Nephron progenitor cell (in vitro differentiated cells): ENCODE measurements at regions not wholly inside any gene's neighbourhood (a gene's known extent, or its start where the extent isn't known, plus 50 kb on each side); places are given as distances from the start of the nearest gene placed in this dataset.

Experiments used
- DNase-seq: peaks from one replicate; pipeline ENCODE4 v3.0.0; 2021
- H3K27ac Mint-ChIP-seq: 2 replicates; pipeline ENCODE4 v1.8.0; 2021; ENCODE audit warnings: mild to moderate bottlenecking, moderate library complexity, mixed read lengths
- H3K27me3 Mint-ChIP-seq: 2 replicates; pipeline ENCODE4 v1.8.0; 2021; ENCODE audit warnings: mild to moderate bottlenecking, low read depth, mixed read lengths; ENCODE audit not compliant: poor library complexity
- H3K36me3 Mint-ChIP-seq: 2 replicates; pipeline ENCODE4 v1.8.0; 2021; ENCODE audit warnings: low read depth, mixed read lengths
- H3K4me1 Mint-ChIP-seq: 2 replicates; pipeline ENCODE4 v1.8.0; 2021; ENCODE audit warnings: mixed read lengths
- H3K4me3 Mint-ChIP-seq: 2 replicates; pipeline ENCODE4 v1.8.0; 2021; ENCODE audit warnings: mild to moderate bottlenecking, moderate library complexity, mixed read lengths
- H3K9me3 Mint-ChIP-seq: 2 replicates; pipeline ENCODE4 v1.8.0; 2021; ENCODE audit warnings: mild to moderate bottlenecking, moderate library complexity, mixed read lengths
- CTCF ChIP-seq: fragments of 200-600 bp; sonication (generic); IDR thresholded peaks from 2 replicates; pipeline ENCODE4 v1.5.0; 2021; ENCODE audit warnings: antibody characterized with exemption

DNA sequence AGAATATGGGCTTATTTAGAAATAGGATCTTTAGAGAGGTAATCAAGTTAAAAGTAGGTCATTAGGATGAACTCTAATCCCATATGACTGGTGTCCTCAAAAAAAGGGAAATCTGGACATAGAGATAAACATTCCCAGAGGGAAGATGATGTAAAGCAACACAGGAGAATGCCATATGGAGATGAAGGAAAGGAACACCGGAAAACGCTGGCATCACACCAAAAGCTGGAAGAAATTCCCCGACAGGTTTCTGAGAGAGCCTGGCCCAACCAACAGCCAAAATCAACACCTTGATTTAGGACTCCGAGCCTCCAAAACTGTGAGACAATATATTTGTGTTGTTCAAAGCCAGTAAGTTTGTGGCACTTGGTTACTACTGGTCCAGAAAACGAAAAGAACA is 296.7 kb downstream of the DSEL start:
- no peak overlapping the region for H3K4me3 Mint-ChIP-seq
- DNase-seq: no peak
- no peak overlapping the region for H3K27ac Mint-ChIP-seq
- H3K27me3 Mint-ChIP-seq: no peaks in the 10 kb centered on the region
- H3K4me1 Mint-ChIP-seq: no peaks in the 10 kb centered on the region
- no peaks in the 10 kb centered on the region for H3K36me3 Mint-ChIP-seq
- H3K9me3 Mint-ChIP-seq: no peaks in the 10 kb centered on the region
- no peak for TF ChIP-seq CTCF

- Mint-ChIP-seq H3K27me3 (no peaks in the 10 kb centered on the region), H3K36me3 (no peaks in the 10 kb centered on the region), H3K27ac (no peak overlapping the region), H3K4me3 (no peak overlapping the region), H3K4me1 (no peaks in the 10 kb centered on the region), H3K9me3 (no peaks in the 10 kb centered on the region)
- no peak for TF ChIP-seq CTCF
- no peak for DNase-seq
Measured at GRCh38 chr18:67218556-67218955, 298.0 kb downstream of the DSEL start.

GRCh38 chr18:67217551-67218166 is 298.9 kb downstream of the DSEL start:
- Mint-ChIP-seq H3K27me3 (no peaks in the 10 kb centered on the region), H3K4me1 (no peaks in the 10 kb centered on the region), H3K9me3 (no peaks in the 10 kb centered on the region), H3K4me3 (no peak overlapping the region), H3K36me3 (no peaks in the 10 kb centered on the region), H3K27ac (no peak overlapping the region)
- DNase-seq: peak; percentile 61
- TF ChIP-seq CTCF: peak; percentile 78

DNA sequence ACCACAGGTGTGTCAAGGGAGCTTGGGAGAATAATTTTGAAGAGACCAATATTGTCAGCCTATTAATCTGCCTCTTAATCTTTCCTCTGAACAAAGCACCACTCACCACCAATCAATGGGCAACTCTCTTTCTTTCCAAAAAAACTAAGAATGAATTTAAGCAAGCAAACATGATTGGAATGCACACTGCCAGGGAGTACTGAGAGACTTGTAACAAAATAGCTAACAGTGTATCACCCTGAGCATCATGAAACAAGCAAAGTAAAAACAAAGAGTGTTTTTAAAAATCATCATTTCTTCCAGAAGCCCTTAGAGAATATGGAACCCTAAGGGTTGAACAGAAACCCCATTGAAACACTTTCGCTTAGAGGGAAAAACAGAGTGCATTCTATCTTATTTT is 299.7 kb downstream of the DSEL start:
- H3K4me3 Mint-ChIP-seq: no peak overlapping the region
- DNase-seq: no peak
- H3K27ac Mint-ChIP-seq: no peak overlapping the region
- no peaks in the 10 kb centered on the region for H3K36me3 Mint-ChIP-seq
- no peaks in the 10 kb centered on the region for H3K27me3 Mint-ChIP-seq
- no peaks in the 10 kb centered on the region for H3K4me1 Mint-ChIP-seq
- TF ChIP-seq CTCF: no peak
- H3K9me3 Mint-ChIP-seq: no peaks in the 10 kb centered on the region

DNA sequence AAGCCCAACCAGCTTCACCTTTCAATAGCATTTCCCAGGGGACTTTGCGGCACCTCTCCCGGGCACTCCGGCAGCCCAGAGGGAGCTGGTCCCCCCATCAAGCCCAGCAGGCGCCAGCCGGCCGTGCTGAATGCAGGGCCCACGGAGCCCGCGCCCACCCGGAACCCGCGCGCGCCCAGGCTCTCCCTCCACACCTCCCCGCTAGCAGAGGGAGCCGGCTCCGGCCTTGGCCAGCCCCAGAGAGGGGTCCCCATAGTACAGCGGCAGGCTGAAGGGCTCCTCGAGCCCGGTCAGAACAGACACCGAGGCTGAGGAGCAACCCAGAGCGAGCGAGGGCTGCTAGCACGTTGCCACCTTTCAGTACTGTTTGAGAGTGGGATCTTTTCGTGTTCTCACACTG is 300.8 kb downstream of the DSEL start:
- no peaks in the 10 kb centered on the region for H3K4me1 Mint-ChIP-seq
- no peak for TF ChIP-seq CTCF
- no peak overlapping the region for H3K4me3 Mint-ChIP-seq
- DNase-seq: no peak
- no peak overlapping the region for H3K27ac Mint-ChIP-seq
- H3K36me3 Mint-ChIP-seq: no peaks in the 10 kb centered on the region
- no peaks in the 10 kb centered on the region for H3K9me3 Mint-ChIP-seq
- H3K27me3 Mint-ChIP-seq: no peaks in the 10 kb centered on the region

DNA sequence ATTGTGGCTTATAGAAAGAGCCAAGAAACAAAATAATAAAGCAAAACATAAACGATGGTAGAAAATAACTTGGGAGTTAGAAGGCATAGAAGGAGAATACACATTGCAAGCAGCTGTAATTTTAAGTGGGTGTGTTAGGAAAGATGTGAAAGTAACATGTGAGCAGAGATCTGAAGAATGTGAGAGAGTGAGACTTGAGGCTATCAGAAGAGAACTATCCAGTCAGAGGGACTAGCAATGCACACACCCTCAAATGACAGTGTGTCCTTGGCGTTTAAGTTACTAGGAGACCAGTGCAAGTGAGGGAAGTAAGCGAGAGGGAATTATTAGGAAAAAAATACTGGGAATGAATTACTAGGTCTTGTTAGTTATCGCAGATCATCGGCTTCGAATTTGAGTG is 304.9 kb downstream of the DSEL start:
- Mint-ChIP-seq H3K4me1 (no peaks in the 10 kb centered on the region), H3K4me3 (no peak overlapping the region), H3K9me3 (no peaks in the 10 kb centered on the region), H3K27ac (no peak overlapping the region), H3K36me3 (no peaks in the 10 kb centered on the region), H3K27me3 (peaks cover 3% of the 10 kb centered on the region)
- no peak for TF ChIP-seq CTCF
- no peak for DNase-seq
